Left lung (tissue), 4 donors: ENCODE measurements at regions not wholly inside any gene's neighbourhood (a gene's known extent, or its start where the extent isn't known, plus 50 kb on each side); places are given as distances from the start of the nearest gene placed in this dataset.

Source experiments
- ATAC-seq: fragments of 200-7000 bp; cut with Tn5 transposase; one replicate; pipeline ENCODE4 v1.9.1; 2020; ENCODE audit warnings: moderate library complexity
- DNase-seq, 4 donors: peaks; one replicate each; pipeline ENCODE4 v3.0.0-alpha.2; 2013 to 2020
- H3K27ac ChIP-seq, 2 donors: fragments of 200-600 bp; sonication (generic) in 1 of 2; one replicate each; pipeline versions ENCODE4 v1.5.0 to v1.8.0; 2020 to 2021
- H3K27me3 ChIP-seq, 2 donors: fragments of 200-600 bp; sonication (generic) in 1 of 2; one replicate each; pipeline versions ENCODE4 v1.5.0 to v1.8.0; 2020 to 2021
- H3K36me3 ChIP-seq, 2 donors: fragments of 200-600 bp; sonication (generic) in 1 of 2; one replicate each; pipeline versions ENCODE4 v1.5.0 to v1.8.0; 2020 to 2021
- H3K4me1 ChIP-seq, 2 donors: fragments of 200-600 bp; one replicate each; pipeline ENCODE4 v1.8.0; 2021
- H3K4me3 ChIP-seq, 2 donors: fragments of 200-600 bp; sonication (generic) in 1 of 2; one replicate each; pipeline versions ENCODE4 v1.5.0 to v1.8.0; 2020 to 2021; ENCODE audit warnings: mild to moderate bottlenecking in 1 of 2
- H3K9me3 ChIP-seq, 2 donors: fragments of 200-600 bp; sonication (generic) in 1 of 2; one replicate each; pipeline versions ENCODE4 v1.5.0 to v1.8.0; 2020 to 2021
- CTCF ChIP-seq, 2 donors: fragments of 200-600 bp; sonication (generic) in 1 of 2; IDR thresholded peaks; one replicate each; pipeline versions ENCODE4 v1.5.0 to v1.8.0; 2021; ENCODE audit warnings: antibody characterized with exemption in 2 of 2
- intact Hi-C, 2 donors: fragments of 100-400 bp; cut with DNase I; formaldehyde crosslinking; loops; one replicate each; pipeline versions ENCODE4 v1.11.2 to v1.14.2; 2022
- donor health status: DM: no; HTN: yes; CAD: no.
- donor health status: DM: no; HTN: no; CAD: no.

DNA sequence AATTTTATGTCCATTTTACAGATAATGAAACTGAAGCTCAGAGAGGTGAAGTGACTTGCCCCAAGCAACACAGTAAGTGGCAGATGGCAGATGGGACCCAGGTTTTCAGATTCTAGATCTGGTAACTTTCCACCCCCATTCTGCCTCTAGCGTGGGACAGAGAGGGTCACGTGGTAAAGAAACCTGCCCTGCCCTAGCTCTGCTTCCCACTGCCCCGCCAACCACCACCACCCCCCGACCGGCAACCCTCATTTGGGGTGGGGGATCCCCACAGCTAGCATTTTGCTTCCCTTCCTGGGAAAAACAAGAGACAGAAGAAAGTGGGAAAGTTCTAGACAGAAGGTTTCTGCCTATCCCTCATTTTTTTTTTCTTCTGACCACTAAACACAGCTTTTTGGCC lies 172.5 kb downstream of the ACTL7B start:
- no peaks in the 10 kb centered on the region for H3K36me3 ChIP-seq
- TF ChIP-seq CTCF (IDR thresholded peaks at IDR 0.05), result no peak
- H3K27me3 ChIP-seq, result no peaks in the 10 kb centered on the region
- ATAC-seq, result no peak
- intact Hi-C loops, result no loop called here
- DNase-seq, result no peak
- no peak overlapping the region for H3K27ac ChIP-seq
- peaks cover 0 to 18% of the 10 kb centered on the region in 2 donors for H3K9me3 ChIP-seq
- no peaks in the 10 kb centered on the region for H3K4me1 ChIP-seq
- no peak overlapping the region for H3K4me3 ChIP-seq

DNA sequence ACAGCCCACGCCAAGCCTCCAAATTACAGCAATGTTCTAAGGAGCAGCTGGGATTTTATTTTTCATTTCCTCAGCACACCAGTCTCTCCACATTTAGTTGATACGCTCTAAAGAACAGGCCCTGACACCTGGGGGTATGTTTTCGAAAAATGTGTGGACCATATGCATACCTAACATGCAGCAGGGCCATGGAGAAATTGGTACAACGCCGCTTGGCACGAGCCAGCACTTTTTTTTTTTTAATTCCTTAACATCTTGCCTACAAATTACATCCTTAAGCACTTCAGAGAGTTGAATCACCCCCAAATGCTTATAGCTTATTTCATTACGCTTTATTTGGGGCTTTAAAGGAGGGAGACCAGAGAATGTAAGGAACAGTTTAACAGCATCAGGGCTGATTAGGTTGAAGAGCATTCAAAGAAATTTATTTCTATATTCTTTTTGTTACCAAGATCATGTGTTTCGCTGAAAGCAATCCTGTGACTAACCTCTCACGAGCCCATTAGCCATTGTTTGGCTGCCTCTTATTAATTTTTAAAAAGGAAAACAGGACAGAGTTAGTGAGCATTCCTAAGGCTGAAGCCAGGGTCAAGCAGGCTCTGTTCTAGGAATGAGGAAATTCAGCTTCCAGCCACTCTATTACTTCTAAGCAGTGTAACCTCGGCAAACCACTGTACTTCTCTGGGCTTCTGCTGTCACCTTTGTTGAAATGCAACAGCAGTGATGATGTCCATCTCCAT lies 173.8 kb downstream of the ACTL7B start:
- no peak for ATAC-seq
- intact Hi-C loops, result no loop called here
- Histone ChIP-seq H3K27me3 (no peaks in the 10 kb centered on the region), H3K36me3 (no peaks in the 10 kb centered on the region), H3K27ac (no peak overlapping the region), H3K4me3 (no peak overlapping the region), H3K9me3 (peaks cover 0 to 14% of the 10 kb centered on the region in 2 donors), H3K4me1 (no peaks in the 10 kb centered on the region)
- no peak for DNase-seq
- no peak for TF ChIP-seq CTCF (IDR thresholded peaks at IDR 0.05)

DNA sequence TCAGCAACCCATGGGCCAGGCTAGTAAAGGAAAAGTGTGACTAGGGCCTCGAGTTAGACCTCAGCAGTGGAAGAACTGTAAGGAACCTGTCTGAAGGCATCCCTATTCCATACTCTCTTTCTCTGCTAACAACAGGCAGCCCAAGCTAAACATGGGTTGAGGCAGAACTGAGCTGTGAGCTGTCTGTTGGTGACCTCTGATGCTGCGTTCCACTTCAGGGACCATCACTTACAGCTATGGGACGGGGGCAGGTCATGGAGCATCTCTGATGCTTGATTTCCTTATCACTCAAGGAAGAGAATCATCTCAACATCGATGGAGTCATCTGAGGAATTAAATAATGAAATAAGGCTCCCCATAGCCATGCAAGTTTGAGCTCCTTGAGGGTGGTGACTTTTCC lies 174.8 kb downstream of the ACTL7B start:
- intact Hi-C loops, result no loop called here
- Histone ChIP-seq H3K27ac (no peak overlapping the region), H3K36me3 (no peaks in the 10 kb centered on the region), H3K27me3 (no peaks in the 10 kb centered on the region), H3K4me3 (no peak overlapping the region), H3K4me1 (no peaks in the 10 kb centered on the region), H3K9me3 (peaks cover 0 to 3% of the 10 kb centered on the region in 2 donors)
- TF ChIP-seq CTCF (IDR thresholded peaks at IDR 0.05), result no peak
- DNase-seq (no peak), ATAC-seq (no peak)

GRCh38 chr9:108677776-108678175 lies 178.0 kb downstream of the ACTL7B start:
- H3K27ac ChIP-seq, result no peak overlapping the region
- no peaks in the 10 kb centered on the region for H3K27me3 ChIP-seq
- intact Hi-C loops, result no loop called here
- H3K9me3 ChIP-seq, result no peaks in the 10 kb centered on the region
- ATAC-seq, result no peak
- H3K36me3 ChIP-seq, result no peaks in the 10 kb centered on the region
- TF ChIP-seq CTCF (IDR thresholded peaks at IDR 0.05), result no peak
- H3K4me1 ChIP-seq, result no peaks in the 10 kb centered on the region
- DNase-seq, result no peak
- no peak overlapping the region for H3K4me3 ChIP-seq

- Histone ChIP-seq H3K4me3 (no peak overlapping the region), H3K9me3 (no peaks in the 10 kb centered on the region), H3K27ac (no peak overlapping the region), H3K36me3 (no peaks in the 10 kb centered on the region), H3K4me1 (no peaks in the 10 kb centered on the region), H3K27me3 (no peaks in the 10 kb centered on the region)
- DNase-seq (no peak), ATAC-seq (no peak)
- intact Hi-C loops, result no loop called here
- TF ChIP-seq CTCF (IDR thresholded peaks at IDR 0.05), result no peak
Observed at GRCh38 chr9:108676355-108676754, 179.4 kb downstream of the ACTL7B start.
